ENCODE measurements at regions not wholly inside any gene's neighbourhood (a gene's known extent, or its start where the extent isn't known, plus 50 kb on each side); places are given as distances from the start of the nearest gene placed in this dataset.

DNA sequence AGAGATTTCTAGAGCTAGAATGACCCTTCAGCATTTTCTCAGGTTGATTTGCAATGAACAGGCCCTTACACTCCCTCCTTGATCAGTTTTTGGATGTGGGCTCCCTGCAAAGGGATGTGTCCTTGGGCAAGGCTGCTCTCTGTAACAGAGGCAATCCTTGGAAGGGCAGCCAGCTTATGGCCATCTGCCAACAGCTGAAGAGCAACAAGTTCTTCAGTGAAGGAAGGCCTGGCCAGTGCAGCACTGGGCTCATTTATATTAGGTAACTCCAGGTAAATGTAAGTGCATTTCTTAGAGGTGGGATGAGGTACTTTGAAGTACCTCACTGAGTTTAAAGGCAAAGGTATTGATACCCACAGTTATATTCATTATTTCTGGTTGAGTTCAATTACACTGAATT lies 114.3 kb upstream of the KCNJ16 start:
- DNase-seq, result no peak

DNA sequence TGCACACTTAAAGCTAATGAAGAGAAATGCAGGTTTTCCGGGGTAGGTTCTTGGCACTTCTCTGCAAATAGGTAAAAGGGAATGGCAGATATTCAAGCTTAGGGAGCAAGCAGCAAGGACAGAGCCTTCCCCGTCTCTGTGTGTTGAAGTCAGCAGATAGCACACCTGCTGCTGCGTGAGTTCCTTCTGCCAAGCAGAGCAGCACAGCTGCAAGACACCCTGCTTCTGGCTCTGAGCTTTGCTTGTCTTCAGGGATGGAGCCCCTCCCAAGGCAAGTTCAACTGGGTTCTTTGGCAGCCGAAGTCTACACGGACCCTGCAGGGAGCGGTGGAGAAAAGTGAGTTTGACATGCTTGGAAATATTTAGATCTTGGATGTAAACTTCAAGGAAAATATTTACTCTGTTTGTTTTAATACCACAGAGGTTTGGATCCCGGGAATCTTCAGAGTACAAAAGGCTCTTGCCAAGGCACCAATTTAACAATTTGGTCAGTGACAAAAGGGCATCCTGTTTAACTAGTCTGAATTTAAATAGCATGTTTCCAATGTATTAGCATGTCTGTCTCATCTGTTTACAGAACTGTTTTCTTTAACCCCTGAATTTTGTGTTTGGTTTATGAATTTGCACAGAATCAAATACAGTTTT lies 113.4 kb upstream of the KCNJ16 start:
- no peak for DNase-seq

DNA sequence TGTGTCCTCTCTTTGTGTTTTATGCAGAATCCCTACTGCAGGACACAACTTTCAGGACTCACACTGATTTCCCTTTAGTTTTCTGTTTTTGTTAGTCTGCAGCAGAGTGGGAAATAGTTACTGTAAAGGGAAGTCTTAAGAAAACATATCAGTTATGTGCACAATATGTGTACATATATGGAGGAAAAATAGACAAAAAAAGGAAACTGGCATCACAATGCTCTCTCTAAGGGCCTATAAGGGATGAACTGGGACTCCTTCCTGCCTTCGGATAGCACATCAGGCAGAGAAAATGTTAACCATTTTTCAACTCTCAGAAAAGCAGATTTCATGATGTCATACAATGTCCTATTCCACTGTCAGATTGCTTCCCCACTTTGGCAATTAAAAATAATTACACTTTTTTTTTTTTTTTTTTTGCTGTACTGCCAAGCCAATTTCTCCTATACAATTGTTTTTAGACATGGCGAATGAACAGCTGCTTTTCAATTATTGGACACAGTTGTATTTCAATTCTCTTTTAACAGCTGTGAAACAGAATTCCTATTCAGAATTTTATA lies 112.5 kb upstream of the KCNJ16 start:
- no peak for DNase-seq

DNA sequence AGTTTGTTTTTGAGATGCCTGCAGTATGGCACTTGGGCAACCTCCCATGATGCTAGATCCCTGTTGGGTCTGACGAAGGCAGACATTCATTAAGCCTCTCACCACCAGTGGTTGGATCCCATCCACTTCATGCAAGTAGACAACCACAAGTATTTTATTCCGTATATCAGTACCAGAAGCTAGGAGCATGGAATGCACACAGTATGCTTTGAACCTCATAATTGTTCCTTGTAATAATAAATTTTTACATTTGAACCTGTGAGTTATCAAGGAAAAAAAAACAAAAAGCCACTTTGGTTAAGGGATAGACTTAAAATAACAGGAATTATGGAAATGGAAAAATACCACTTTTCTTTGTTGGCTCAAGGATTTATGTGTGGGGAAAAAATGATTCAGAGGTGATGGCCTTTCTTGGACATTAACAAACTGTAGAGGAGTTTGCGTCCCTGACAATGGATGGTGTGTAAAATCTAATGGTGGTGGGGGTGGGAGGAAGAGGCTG lies 107.1 kb upstream of the KCNJ16 start:
- DNase-seq, result peak; percentile 47

- DNase-seq, result no peak
These were observed 105.1 kb upstream of the KCNJ16 start for GRCh38 chr17:69969897-69970296.

DNA sequence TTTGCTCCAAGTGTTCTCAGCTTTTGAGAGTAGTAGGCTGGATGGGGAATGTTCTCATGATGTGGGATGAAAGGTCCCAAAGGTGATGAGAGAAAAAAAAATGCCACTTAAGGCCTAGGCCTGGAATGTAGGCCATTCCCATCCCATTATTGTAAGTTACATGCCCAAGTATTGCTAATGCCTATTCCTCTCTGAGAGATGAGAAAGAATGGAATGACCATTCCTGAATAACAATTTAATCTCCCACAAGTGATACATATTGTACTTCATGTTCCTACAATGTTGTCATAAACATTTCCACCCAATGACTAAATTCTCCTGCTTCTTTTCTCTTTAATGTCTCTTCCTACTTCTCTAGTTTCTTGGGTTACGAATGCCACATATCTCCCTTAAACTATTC lies 102.8 kb upstream of the KCNJ16 start:
- DNase-seq, result no peak

GRCh38 chr17:69975808-69976207 lies 99.2 kb upstream of the KCNJ16 start:
- DNase-seq, result no peak

- DNase-seq, result no peak
These were observed 96.9 kb upstream of the KCNJ16 start for GRCh38 chr17:69978056-69978646.

DNA sequence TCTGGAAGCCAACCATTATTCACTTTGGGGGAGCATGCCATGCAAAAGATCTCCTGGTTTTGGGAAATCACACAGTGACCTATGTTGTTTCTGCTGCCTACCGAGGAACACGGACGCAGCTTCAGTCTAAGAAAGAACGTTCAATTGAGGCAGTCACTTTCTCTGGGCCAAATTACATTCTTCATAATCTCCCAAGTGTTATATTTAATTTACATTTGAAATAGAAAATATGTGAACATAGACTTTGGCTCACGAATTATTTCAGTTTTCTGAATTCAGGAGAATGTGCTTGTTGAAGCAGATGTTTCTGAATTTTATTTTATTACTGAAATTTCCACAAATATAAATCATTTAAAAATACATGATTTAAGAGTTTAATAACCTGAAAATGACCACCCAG lies 93.6 kb upstream of the KCNJ16 start:
- DNase-seq, result no peak

GRCh38 chr17:69995476-69995875 lies 79.5 kb upstream of the KCNJ16 start:
- no peak for DNase-seq

GRCh38 chr17:69997332-69997731 lies 77.7 kb upstream of the KCNJ16 start:
- no peak for DNase-seq

DNA sequence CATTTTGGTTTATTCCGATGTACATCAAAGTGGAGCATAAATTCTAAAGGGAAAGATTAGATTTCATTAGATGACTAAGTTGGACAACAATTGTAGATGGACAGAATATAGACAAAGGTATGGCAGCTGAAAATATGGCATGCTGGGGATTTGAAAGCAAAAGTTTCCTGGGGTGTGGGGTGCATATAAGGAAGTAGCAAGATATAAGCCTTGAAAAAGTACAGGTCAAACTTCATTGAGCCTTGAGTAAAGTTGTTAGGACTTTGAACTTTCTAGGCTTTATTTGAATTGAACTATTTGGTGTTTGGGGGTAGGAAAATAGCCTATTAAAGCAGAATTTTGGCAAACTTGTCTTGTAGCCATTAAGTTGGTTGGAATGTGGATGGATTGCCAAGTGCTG lies 75.8 kb upstream of the KCNJ16 start:
- DNase-seq, result no peak

DNA sequence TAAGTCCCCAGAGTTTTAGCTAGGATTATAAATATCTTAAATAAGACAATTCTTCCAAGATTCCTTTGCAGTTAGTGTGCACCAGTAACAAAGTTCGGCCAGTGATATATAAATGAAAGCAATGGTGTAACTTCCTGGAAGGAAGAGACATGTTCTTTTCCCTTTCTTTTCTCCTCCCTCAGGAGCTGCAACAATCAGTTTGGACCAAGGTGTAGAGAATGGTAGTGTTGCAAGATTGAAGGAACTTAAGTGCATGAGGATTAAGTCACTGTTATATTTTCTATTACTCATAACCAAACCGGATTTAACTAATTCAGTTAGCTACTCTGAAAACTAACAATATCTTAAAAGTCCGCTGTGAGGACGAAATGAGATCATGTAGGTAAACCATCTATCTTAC lies 68.9 kb upstream of the KCNJ16 start:
- no peak for DNase-seq

DNA sequence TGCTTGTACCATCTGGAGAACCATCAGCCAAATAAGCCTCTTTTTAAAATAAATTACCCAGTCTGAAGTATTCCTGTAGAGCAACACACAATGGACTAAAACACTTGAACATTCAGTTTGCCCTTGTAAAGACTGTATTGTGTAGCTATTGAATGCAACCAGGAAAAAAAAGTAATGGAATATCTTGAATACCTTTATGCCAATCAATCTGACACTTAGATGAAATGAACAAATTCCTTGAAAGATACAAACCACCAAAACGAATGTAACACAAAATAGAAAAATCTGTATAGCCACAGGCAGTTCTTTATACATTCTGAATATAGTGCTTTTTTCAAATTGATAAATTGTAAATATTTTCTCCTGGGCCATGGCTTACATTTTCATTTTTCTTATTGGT lies 63.3 kb upstream of the KCNJ16 start:
- DNase-seq, result no peak

- no peak for DNase-seq
These were observed 61.1 kb upstream of the KCNJ16 start for GRCh38 chr17:70013911-70014310.

DNA sequence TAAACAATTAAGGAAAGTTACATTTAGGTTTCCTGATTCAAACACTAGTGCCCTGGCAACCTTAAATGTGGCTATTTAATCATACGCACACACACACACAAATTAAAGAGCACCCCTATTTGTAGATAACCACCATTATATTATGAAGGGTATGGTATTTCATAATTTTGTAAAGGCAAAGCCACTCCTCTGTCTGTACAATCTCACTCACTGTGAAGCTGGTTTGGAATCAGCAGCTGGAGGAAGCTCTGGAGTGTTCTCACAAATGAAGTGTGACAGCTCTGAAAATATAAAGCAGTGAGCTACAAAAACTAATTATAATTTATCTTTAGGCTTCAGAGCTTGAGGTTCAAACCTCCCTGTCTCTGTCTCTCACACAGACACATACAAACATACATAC lies 57.9 kb upstream of the KCNJ16 start:
- no peak for DNase-seq

GRCh38 chr17:70017941-70018340 lies 57.1 kb upstream of the KCNJ16 start:
- no peak for DNase-seq

- DNase-seq, result no peak
These were observed 53.3 kb upstream of the KCNJ16 start for GRCh38 chr17:70021726-70022125.

DNA sequence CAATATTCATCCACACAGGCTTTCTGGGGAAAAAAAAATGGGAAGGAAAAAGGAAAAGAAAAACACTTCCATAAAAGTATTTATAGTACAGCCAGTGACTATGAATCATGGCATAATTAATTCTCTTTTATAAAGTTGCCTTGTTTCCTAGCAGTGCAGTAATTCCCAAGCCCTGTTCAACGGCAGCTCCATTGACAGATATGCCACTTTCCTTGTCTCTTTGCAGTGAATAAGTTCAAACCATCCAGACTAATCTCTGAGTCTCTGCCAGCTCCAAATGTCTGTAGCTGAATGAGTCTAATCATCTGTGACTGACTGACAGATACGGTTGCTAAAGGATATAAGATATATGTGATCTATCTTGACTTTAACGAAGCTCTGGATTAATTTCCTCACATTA lies 52.9 kb upstream of the KCNJ16 start:
- no peak for DNase-seq

DNA sequence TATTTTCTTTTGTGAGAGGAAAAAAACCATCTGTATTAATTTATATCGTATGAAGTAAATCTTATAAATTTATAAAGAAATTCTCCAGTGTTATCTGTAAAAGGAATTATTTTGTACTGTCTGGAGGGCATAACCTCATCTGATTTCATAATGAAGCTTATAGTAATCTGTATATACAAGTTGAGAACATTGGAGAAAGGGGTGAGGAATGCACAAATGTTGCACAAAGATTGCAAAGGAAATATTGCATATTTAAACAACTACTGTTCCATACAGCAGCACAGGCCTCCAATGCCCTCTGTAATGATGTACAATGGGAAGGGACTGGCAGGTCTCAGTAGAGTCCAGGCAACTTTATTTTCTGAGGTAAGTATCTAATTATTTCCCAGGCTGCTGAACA lies 50.8 kb upstream of the KCNJ16 start:
- DNase-seq, result no peak
